CD4-positive, alpha-beta T cell (primary cell): ENCODE measurements at regions not wholly inside any gene's neighbourhood (a gene's known extent, or its start where the extent isn't known, plus 50 kb on each side); places are given as distances from the start of the nearest gene placed in this dataset.

ENCODE experiments used
- ATAC-seq: fragments of 200-7000 bp; cut with Tn5 transposase; one replicate; pipeline ENCODE4 v1.10.0; 2022; ENCODE audit warnings: mild to moderate bottlenecking; ENCODE audit not compliant: poor library complexity
- CTCF ChIA-PET: fragments of 350-600 bp; sonication (Branson Sonifier 250); formaldehyde crosslinking; loops from one replicate; lab custom pipeline; 2021; ENCODE audit warnings: antibody characterized with exemption, inconsistent platforms; lab: Charles Lee
- POLR2A ChIA-PET: fragments of 350-600 bp; sonication (Branson Sonifier 250); formaldehyde crosslinking; loops from one replicate; lab custom pipeline; 2021; ENCODE audit warnings: antibody characterized with exemption, inconsistent platforms; lab: Charles Lee
- DNase-seq, 14 experiments: peaks; one replicate each; pipeline ENCODE4 v3.0.0-alpha.2; 2013 to 2020; ENCODE audit warnings: mixed read lengths in 2 of 14
- H3K27ac ChIP-seq, 2 donors: one replicate each; pipeline versions ENCODE4 v1.5.1 to v1.7.0; 2013; ENCODE audit warnings: low read length in 2 of 2, low read depth in 1 of 2, mild to moderate bottlenecking in 1 of 2
- H3K27me3 ChIP-seq, 2 experiments: 1 replicate in 1 of 2; 2 replicates in 1 of 2; pipeline versions ENCODE4 v1.6.1 to v1.7.0; 2013; ENCODE audit warnings: low read length in 2 of 2, control low read depth in 1 of 2, mild to moderate bottlenecking in 1 of 2, moderate library complexity in 1 of 2; ENCODE audit not compliant: insufficient read depth in 2 of 2, control insufficient read depth in 1 of 2
- H3K36me3 ChIP-seq: one replicate; pipeline ENCODE4 v1.6.1; 2013; ENCODE audit warnings: low read length, control low read depth; ENCODE audit not compliant: insufficient read depth
- H3K4me1 ChIP-seq: one replicate; pipeline ENCODE4 v1.6.1; 2013; ENCODE audit warnings: low read length, control low read depth; ENCODE audit not compliant: insufficient read depth
- H3K4me3 ChIP-seq: one replicate; pipeline ENCODE4 v1.5.1; 2013; ENCODE audit warnings: mild to moderate bottlenecking, low read length, moderate library complexity
- H3K9me3 ChIP-seq, 2 experiments: 1 replicate in 1 of 2; 2 replicates in 1 of 2; pipeline versions ENCODE4 v1.6.1 to v1.7.0; 2013; ENCODE audit warnings: low read length in 2 of 2, mild to moderate bottlenecking in 2 of 2, control low read depth in 1 of 2, moderate library complexity in 1 of 2; ENCODE audit not compliant: control insufficient read depth in 1 of 2, insufficient read depth in 1 of 2
- H3K27ac Mint-ChIP-seq: one replicate; pipeline ENCODE4 v1.8.0; 2020; ENCODE audit warnings: mixed read lengths
- H3K27me3 Mint-ChIP-seq: one replicate; pipeline ENCODE4 v1.8.0; 2021; ENCODE audit warnings: mixed read lengths
- H3K36me3 Mint-ChIP-seq: one replicate; pipeline ENCODE4 v1.8.0; 2021; ENCODE audit warnings: low read depth, mixed read lengths
- H3K4me1 Mint-ChIP-seq: one replicate; pipeline ENCODE4 v1.8.0; 2021; ENCODE audit warnings: low read depth, mixed read lengths
- H3K4me3 Mint-ChIP-seq: one replicate; pipeline ENCODE4 v1.8.0; 2020; ENCODE audit warnings: mild to moderate bottlenecking, mixed read lengths
- H3K9me3 Mint-ChIP-seq: one replicate; pipeline ENCODE4 v1.8.0; 2020; ENCODE audit warnings: mixed read lengths
- intact Hi-C, 2 experiments: fragments of 100-400 bp; cut with DNase I in 1 of 2; cut with micrococcal nuclease in 1 of 2; formaldehyde crosslinking; loops; one replicate each; pipeline versions ENCODE4 v1.15.1 to v1.9.0; 2023 to 2025; cut with DNase I, micrococcal nuclease
- TF ChIP-seq, protein P1 (sequence below): fragments of 200-600 bp; IDR thresholded peaks from one replicate; pipeline ENCODE4 v1.8.0; 2022; ENCODE audit warnings: antibody characterized with exemption, mild to moderate bottlenecking

DNA sequence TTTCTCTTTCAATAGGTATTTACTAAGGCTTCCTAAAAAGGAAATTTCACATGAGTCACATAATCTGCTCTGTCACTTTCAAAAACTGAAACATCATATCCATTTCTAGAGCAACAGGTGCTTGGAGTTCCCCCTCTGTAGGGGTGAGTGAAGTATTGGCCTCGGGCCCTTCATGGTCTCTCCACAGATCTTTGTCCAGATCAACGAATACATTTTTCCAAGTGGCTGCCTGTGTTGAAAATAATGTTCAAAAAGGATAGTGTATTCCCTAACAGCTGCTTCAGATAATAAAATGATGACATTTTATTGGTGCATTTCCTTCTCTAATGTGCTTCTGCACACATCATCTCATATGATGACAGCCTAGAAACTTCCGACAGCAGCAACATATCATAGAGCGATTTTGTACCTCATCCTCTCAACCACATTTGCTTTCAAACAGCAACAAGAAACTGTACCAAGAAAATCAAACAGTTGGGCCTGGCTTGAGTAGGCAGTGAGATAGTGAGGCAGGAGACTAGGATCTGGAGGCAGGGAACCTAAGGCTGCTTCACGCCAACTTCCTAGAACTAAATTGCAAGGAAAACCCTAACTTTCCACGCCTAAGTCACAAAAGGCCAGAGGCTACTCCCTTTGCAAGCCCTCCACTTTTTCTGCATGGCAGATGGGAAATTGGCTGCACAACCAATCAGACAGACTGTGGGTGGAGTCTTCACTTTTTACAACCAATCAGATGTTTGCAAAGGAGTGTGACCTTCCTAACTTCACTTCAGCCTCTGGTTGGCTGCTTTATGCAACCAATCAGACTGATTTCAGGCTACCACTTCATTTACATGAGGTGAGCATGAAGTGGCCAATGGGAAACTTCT lies 340.2 kb downstream of the LRRC3B start:
- peaks cover 9% of the 10 kb centered on the region for H3K9me3 Mint-ChIP-seq
- intact Hi-C loops: no loop called here
- POLR2A ChIA-PET: no interaction called here
- H3K4me1 ChIP-seq: no peaks in the 10 kb centered on the region
- H3K27me3 ChIP-seq: no peaks in the 10 kb centered on the region
- no peaks in the 10 kb centered on the region for H3K27me3 Mint-ChIP-seq
- H3K27ac ChIP-seq: no peak overlapping the region
- H3K4me1 Mint-ChIP-seq: no peaks in the 10 kb centered on the region
- TF ChIP-seq, protein P1, sequence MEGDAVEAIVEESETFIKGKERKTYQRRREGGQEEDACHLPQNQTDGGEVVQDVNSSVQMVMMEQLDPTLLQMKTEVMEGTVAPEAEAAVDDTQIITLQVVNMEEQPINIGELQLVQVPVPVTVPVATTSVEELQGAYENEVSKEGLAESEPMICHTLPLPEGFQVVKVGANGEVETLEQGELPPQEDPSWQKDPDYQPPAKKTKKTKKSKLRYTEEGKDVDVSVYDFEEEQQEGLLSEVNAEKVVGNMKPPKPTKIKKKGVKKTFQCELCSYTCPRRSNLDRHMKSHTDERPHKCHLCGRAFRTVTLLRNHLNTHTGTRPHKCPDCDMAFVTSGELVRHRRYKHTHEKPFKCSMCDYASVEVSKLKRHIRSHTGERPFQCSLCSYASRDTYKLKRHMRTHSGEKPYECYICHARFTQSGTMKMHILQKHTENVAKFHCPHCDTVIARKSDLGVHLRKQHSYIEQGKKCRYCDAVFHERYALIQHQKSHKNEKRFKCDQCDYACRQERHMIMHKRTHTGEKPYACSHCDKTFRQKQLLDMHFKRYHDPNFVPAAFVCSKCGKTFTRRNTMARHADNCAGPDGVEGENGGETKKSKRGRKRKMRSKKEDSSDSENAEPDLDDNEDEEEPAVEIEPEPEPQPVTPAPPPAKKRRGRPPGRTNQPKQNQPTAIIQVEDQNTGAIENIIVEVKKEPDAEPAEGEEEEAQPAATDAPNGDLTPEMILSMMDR: no peak
- no peaks in the 10 kb centered on the region for H3K36me3 ChIP-seq
- no peak for DNase-seq
- no peak overlapping the region for H3K4me3 Mint-ChIP-seq
- H3K9me3 ChIP-seq: peaks cover 0 to 11% of the 10 kb centered on the region in 2 experiments
- H3K27ac Mint-ChIP-seq: no peak overlapping the region
- H3K36me3 Mint-ChIP-seq: no peaks in the 10 kb centered on the region
- CTCF ChIA-PET: no interaction called here
- no peak overlapping the region for H3K4me3 ChIP-seq
- no peak for ATAC-seq

DNA sequence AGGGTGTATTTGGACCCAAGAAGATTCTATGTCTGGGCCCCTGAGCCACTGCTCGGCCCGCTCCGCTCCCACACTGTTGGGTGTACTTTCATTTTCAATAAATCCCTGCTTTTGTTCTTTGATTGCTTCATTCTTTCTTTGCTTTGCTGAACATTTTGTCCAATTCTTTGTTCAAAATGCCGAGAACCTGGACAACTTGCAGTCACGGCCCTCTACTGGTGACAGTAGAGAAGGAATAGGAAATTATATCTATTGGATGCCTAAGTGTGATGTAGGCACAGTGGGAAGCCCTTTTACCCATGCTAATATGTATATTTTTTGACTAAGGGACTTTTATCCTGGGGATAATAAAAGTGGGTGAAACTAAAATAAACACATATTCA lies 340.8 kb downstream of the LRRC3B start:
- DNase-seq: no peak
- no peak overlapping the region for H3K27ac ChIP-seq
- TF ChIP-seq, protein P1: no peak
- ChIA-PET CTCF (no interaction called here), POLR2A (no interaction called here)
- intact Hi-C loops: no loop called here
- H3K4me3 ChIP-seq: no peak overlapping the region
- Mint-ChIP-seq H3K36me3 (no peaks in the 10 kb centered on the region), H3K4me1 (no peaks in the 10 kb centered on the region), H3K27me3 (no peaks in the 10 kb centered on the region), H3K4me3 (no peak overlapping the region), H3K9me3 (peaks cover 4% of the 10 kb centered on the region), H3K27ac (no peak overlapping the region)
- ATAC-seq: no peak
- no peaks in the 10 kb centered on the region for H3K36me3 ChIP-seq
- peaks cover 0 to 11% of the 10 kb centered on the region in 2 experiments for H3K9me3 ChIP-seq
- H3K27me3 ChIP-seq: no peaks in the 10 kb centered on the region
- no peaks in the 10 kb centered on the region for H3K4me1 ChIP-seq

DNA sequence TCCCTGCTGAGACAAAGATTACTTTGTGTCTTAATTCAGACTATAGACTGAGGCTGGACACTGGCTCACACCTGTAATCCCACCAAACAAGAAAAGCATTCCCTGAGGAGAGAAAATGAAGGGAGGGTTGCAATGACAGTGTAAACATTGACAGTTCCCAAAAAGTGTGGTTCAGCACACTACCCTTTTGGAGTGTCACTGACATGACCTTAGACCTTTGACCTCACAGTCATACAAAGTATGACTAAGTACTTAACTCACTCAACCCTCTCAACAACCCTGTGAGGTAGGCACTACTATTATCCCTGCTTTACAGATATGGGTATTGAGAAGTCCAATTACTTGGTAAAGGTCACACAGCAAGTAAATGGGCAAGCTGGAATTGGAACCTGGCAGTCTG lies 341.7 kb downstream of the LRRC3B start:
- Mint-ChIP-seq H3K27me3 (no peaks in the 10 kb centered on the region), H3K4me1 (no peaks in the 10 kb centered on the region), H3K4me3 (no peak overlapping the region), H3K27ac (no peak overlapping the region), H3K9me3 (peaks cover 3% of the 10 kb centered on the region), H3K36me3 (no peaks in the 10 kb centered on the region)
- intact Hi-C loops: no loop called here
- Histone ChIP-seq H3K36me3 (no peaks in the 10 kb centered on the region), H3K4me1 (no peaks in the 10 kb centered on the region), H3K4me3 (no peak overlapping the region), H3K9me3 (peaks cover 0 to 6% of the 10 kb centered on the region in 2 experiments), H3K27ac (no peak overlapping the region), H3K27me3 (no peaks in the 10 kb centered on the region)
- no peak for DNase-seq
- CTCF ChIA-PET: no interaction called here
- TF ChIP-seq, protein P1: no peak
- ATAC-seq: no peak
- POLR2A ChIA-PET: no interaction called here
